VCaP (cell line): ENCODE measurements at regions not wholly inside any gene's neighbourhood (a gene's known extent, or its start where the extent isn't known, plus 50 kb on each side); places are given as distances from the start of the nearest gene placed in this dataset.

Source experiments
- H3K27ac ChIP-seq: fragments of 450-650 bp; 2 replicates; pipeline ENCODE4 v1.5.1; 2017
- CTCF ChIP-seq: fragments of 450-650 bp; conservative IDR thresholded peaks from 2 replicates; pipeline ENCODE4 v1.5.1; 2017; ENCODE audit warnings: mild to moderate bottlenecking, moderate library complexity

GRCh38 chr12:25784669-25785068 lies 173.8 kb upstream of the RASSF8 start:
- no peak for TF ChIP-seq CTCF

GRCh38 chr12:25785134-25785533 lies 173.3 kb upstream of the RASSF8 start:
- no peak for TF ChIP-seq CTCF
- H3K27ac ChIP-seq: no peak overlapping the region

More at GRCh38 chr12:25784669-25785068, 173.8 kb upstream of the RASSF8 start:
- H3K27ac ChIP-seq: no peak overlapping the region

- TF ChIP-seq CTCF: no peak
- no peak overlapping the region for H3K27ac ChIP-seq
Measured at GRCh38 chr12:25787701-25788100, 170.8 kb upstream of the RASSF8 start.

- no peak overlapping the region for H3K27ac ChIP-seq
- TF ChIP-seq CTCF: no peak
Measured at GRCh38 chr12:25788707-25789442, 169.6 kb upstream of the RASSF8 start.

GRCh38 chr12:25789541-25789944 lies 168.9 kb upstream of the RASSF8 start:
- no peak for TF ChIP-seq CTCF
- H3K27ac ChIP-seq: no peak overlapping the region

GRCh38 chr12:25792031-25792430 lies 166.5 kb upstream of the RASSF8 start:
- H3K27ac ChIP-seq: no peak overlapping the region
- no peak for TF ChIP-seq CTCF

GRCh38 chr12:25793196-25793595 lies 165.3 kb upstream of the RASSF8 start:
- no peak overlapping the region for H3K27ac ChIP-seq
- no peak for TF ChIP-seq CTCF
